Renal pelvis (tissue), 1 donor: ENCODE measurements at regions not wholly inside any gene's neighbourhood (a gene's known extent, or its start where the extent isn't known, plus 50 kb on each side); places are given as distances from the start of the nearest gene placed in this dataset.
A peak's percentile ranks its signal among the peaks of the same experiment; 100 is the strongest.

ENCODE experiments used
- DNase-seq: peaks from one replicate; pipeline ENCODE4 v3.0.0-alpha.2; 2013

DNA sequence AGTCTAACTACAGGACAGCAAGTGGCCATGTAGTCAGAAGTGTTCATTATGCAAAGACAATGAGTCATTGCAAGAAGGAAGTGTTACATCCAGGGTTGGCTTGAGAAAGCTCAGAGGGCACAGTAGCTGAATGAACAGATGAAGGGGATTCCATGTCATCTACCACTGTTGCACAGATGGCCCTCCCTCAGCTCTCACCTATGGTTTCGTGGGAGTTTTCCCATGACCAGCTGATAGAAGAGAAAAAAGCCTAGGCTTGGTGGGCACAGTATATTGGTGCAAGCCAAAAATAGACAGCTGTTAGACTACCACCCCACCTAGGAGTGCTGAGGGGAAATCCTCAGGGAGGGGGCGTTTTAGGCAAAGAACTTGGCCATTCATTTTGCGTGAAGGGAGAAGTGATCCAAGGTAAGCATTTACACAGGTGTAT is 217.0 kb downstream of the DMRT2 start:
- no peak for DNase-seq

GRCh38 chr9:1267581-1267980 is 217.4 kb downstream of the DMRT2 start:
- no peak for DNase-seq

- DNase-seq = no peak
Observed at GRCh38 chr9:1269533-1270315, 219.6 kb downstream of the DMRT2 start.

DNA sequence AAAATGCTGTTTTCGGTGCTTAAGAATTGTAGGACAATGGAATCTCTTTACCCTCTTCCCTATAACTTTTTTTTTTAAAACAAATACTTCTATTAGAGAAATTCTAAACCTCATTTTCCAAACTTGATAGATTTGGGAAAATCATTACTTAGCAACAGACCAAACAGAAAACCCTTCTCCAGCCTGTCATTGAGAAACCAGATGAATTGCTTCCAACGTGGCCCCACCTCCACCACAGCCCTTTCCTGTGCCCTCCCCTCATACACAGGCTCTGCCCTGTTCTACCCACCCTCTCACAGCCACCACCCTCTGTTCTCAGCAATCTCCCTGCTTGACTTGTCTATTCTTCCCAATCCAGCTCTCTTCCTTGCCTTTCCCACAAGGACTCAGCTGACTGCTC is 221.2 kb downstream of the DMRT2 start:
- no peak for DNase-seq

- DNase-seq = no peak
Observed at GRCh38 chr9:1271786-1272185, 221.6 kb downstream of the DMRT2 start.

DNA sequence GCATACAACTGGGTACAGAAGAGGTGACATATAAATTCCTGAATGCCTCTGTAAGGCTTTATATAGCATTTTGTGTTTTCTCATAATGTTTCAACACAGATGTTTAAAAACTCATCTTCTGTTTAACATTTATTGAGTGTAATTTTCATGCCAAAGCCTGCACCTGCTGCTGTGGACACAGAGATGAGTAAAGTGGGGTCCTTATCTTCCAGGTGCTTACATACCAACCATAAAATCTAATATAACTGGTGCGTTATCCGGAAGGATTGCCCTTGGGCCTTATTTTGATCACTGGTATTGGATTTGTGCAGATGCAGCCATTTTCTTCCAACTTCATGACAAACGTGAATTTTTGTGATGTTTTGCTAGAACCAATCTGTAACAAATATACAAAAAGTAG is 222.3 kb downstream of the DMRT2 start:
- DNase-seq = no peak

DNA sequence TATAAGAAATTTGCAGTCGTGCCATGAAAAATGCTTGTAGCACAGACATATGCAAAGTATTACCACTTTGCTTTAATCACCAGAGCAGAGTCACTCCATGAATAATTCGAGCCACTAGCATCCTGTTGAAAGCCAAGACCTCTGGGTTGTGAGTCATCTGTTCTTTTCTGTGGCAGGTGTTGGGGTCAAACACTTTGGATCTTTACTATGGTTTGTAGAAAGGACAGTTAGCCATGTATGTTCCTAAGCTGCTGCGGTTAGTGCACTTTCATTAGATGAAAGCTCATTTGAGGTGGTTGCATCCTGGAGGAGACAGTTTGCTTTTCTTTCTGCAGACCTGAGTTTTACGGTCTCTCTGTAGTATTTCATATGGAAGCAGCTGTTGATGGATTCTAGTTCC is 223.7 kb downstream of the DMRT2 start:
- no peak for DNase-seq

- no peak for DNase-seq
Observed at GRCh38 chr9:1274334-1274733, 224.2 kb downstream of the DMRT2 start.

GRCh38 chr9:1276474-1276873 is 226.3 kb downstream of the DMRT2 start:
- DNase-seq = no peak

- no peak for DNase-seq
Observed at GRCh38 chr9:1284727-1285126, 234.6 kb downstream of the DMRT2 start.

- no peak for DNase-seq
Observed at GRCh38 chr9:1285526-1285925, 235.4 kb downstream of the DMRT2 start.

DNA sequence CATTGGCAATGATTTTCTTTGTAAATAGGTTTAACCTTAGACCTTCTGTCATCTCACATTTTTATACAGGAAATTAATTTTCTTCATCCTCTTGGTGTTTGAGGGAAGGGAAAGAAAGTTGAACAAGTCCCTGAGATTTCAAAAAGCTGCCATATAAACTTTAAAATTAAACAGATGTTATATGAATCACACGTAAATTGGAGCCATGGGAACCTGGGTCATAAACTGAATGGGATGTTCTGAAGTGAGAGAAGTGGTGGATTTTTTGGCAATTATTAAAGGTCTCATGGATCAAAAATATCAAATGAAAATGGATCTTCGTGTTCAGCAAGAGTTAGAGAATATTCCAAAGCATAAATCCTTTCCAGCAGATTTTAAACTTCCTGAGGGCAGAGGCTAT is 242.2 kb downstream of the DMRT2 start:
- DNase-seq = no peak

DNA sequence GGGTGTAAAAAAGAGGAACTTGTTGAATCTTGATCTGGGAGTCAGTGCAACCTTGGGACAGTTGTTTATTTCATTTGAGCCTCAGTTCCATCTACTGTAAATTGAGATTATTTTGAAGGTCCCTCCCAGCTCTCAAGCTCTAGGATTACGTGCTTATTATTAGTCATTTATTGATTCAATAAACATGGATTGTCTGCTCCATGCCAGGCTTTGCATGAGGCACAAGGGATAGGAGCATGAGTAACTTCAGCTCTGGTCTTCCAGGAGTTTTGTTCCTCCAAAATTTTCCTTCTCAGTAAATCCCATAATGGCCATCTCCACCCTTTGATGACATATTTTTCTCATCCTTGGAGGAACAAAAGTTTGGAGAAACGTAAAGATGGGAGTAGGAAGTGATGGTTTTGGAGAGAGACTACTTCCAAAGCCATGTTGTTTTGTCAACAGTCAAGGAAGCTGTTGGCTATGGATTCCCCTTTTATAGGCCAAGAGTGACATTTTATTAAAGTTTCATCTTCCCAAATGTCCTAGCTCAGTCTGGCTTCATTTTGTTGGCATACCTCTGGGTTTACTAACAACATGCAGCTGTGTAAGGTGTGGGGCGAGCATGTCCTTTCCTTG is 244.6 kb downstream of the DMRT2 start:
- DNase-seq = no peak

GRCh38 chr9:1296331-1296730 is 246.2 kb downstream of the DMRT2 start:
- no peak for DNase-seq

- DNase-seq = no peak
Observed at GRCh38 chr9:1298046-1298445, 247.9 kb downstream of the DMRT2 start.

GRCh38 chr9:1300941-1301340 is 250.8 kb downstream of the DMRT2 start:
- no peak for DNase-seq

- DNase-seq = no peak
Observed at GRCh38 chr9:1303932-1304331, 253.8 kb downstream of the DMRT2 start.

DNA sequence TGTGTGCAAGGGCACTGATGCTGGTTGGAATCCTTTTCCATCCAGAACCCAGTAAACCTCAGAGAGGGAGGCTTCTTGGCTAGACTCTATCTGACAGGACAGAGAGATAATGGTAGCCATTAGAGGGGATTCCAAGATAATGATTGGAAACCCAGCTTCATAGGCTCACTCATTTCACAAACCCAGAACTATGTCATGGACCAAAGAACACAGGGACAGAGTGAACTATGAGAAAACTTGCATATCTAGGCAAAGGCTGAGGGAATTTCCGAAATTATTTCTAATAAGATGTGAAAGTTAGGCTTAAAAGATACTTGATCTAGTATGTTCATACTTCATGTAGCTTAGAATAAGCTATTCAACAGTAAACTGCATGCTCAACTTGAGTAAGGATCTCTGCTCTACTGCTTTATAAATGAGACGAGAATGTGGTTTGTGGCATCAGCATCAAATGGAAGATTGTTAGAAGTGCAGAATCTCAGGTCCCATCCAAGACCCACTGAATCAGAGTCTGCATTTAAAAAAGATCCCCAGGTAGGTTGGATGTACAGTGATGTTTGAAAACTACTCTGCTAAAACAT is 261.4 kb downstream of the DMRT2 start:
- DNase-seq = no peak

DNA sequence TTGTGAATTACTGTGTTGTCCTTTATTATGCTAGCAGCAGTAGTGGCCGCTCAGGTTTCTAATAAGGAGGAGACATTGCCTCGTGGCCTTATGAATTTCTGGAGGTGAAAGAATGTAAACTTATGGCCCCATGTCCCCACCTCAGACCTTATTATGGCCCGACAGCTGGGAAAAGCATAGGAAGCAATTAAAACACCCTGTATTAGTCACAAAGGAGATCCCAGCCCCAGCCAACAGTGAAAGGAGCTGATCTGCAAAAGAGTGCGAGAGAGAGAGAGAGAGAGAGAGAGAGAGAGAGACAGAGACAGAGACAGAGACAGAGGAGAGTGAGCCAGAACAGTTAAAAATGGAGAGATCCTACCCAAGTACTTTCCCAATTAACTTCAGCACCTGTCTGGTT is 269.3 kb downstream of the DMRT2 start:
- DNase-seq = no peak

GRCh38 chr9:1320051-1320557 is 269.9 kb downstream of the DMRT2 start:
- peak; percentile 2 for DNase-seq

- DNase-seq = peak; percentile 5
Observed at GRCh38 chr9:1320607-1321195, 270.5 kb downstream of the DMRT2 start.

DNA sequence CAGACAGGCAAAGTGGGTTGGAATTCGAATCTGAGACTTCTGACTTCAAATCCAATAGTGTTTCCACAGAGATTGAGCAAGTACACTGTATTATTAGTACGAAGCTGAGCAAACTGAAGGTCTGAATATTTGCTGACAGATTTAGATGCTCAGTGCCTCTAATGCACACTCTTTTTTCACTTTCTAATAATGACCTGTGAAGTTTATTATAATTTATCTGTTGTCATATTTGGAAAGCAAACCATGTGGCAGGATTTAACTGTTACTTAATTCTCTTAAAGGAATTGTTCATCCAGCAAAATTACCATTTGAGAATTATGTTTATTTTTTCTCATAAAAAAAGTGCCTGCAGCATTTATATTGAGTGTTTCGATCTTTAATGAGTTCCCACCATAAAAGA is 277.3 kb downstream of the DMRT2 start:
- no peak for DNase-seq

- no peak for DNase-seq
Observed at GRCh38 chr9:1328341-1328740, 278.2 kb downstream of the DMRT2 start.
